ENCODE measurements at regions not wholly inside any gene's neighbourhood (a gene's known extent, or its start where the extent isn't known, plus 50 kb on each side); places are given as distances from the start of the nearest gene placed in this dataset.

GRCh38 chr3:141669434-141669833 lies 68.7 kb upstream of the RNF7 start:
- Mint-ChIP-seq H3K4me3 (no peak overlapping the region), H3K4me1 (peaks cover 4% of the 10 kb centered on the region), H3K27ac (no peak overlapping the region), H3K27me3 (ENCODE audit: insufficient read depth, low read depth, poor library complexity) (peaks cover 2% of the 10 kb centered on the region), H3K36me3 (ENCODE audit: low read depth) (peaks cover 26% of the 10 kb centered on the region), H3K9me3 (peaks cover 48% of the 10 kb centered on the region)
- Histone ChIP-seq H3K9me2 (ENCODE audit: insufficient read depth) (no peaks in the 10 kb centered on the region), H3K79me2 (replicated peaks; ENCODE audit: insufficient read depth) (no peaks in the 10 kb centered on the region), H4K20me1 (replicated peaks; ENCODE audit: insufficient read depth) (no peaks in the 10 kb centered on the region), H3K4me2 (no peak overlapping the region), H3K36me3 (ENCODE audit: insufficient read depth) (no peaks in the 10 kb centered on the region), H2AFZ (no peak overlapping the region), H3F3A (replicated peaks; ENCODE audit: low read depth) (no peaks in the 10 kb centered on the region), H3K27me3 (ENCODE audit: insufficient read depth) (no peaks in the 10 kb centered on the region), H3K27ac (ENCODE audit: low read depth) (no peak overlapping the region), H3K4me3 (no peak overlapping the region), H3K4me1 (ENCODE audit: insufficient read depth) (no peaks in the 10 kb centered on the region)
- TF ChIP-seq POLR2AphosphoS5 (IDR thresholded peaks at IDR 0.05; ENCODE audit: low read depth) (no peak), ZNF114 (CRISPR knock-in tag; IDR thresholded peaks at IDR 0.05) (no peak), NANOG (IDR thresholded peaks at IDR 0.05; ENCODE audit: borderline replicate concordance) (no peak), STAT1 (IDR thresholded peaks at IDR 0.05; ENCODE audit: unreplicated experiment) (no peak), CREB1 (CRISPR knock-in tag; IDR thresholded peaks at IDR 0.05; ENCODE audit: low read depth) (no peak), JUNB (IDR thresholded peaks at IDR 0.05; ENCODE audit: unreplicated experiment) (no peak), ETS1 (IDR thresholded peaks at IDR 0.05) (no peak)
- TF ChIP-seq, protein P1, sequence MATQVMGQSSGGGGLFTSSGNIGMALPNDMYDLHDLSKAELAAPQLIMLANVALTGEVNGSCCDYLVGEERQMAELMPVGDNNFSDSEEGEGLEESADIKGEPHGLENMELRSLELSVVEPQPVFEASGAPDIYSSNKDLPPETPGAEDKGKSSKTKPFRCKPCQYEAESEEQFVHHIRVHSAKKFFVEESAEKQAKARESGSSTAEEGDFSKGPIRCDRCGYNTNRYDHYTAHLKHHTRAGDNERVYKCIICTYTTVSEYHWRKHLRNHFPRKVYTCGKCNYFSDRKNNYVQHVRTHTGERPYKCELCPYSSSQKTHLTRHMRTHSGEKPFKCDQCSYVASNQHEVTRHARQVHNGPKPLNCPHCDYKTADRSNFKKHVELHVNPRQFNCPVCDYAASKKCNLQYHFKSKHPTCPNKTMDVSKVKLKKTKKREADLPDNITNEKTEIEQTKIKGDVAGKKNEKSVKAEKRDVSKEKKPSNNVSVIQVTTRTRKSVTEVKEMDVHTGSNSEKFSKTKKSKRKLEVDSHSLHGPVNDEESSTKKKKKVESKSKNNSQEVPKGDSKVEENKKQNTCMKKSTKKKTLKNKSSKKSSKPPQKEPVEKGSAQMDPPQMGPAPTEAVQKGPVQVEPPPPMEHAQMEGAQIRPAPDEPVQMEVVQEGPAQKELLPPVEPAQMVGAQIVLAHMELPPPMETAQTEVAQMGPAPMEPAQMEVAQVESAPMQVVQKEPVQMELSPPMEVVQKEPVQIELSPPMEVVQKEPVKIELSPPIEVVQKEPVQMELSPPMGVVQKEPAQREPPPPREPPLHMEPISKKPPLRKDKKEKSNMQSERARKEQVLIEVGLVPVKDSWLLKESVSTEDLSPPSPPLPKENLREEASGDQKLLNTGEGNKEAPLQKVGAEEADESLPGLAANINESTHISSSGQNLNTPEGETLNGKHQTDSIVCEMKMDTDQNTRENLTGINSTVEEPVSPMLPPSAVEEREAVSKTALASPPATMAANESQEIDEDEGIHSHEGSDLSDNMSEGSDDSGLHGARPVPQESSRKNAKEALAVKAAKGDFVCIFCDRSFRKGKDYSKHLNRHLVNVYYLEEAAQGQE (IDR thresholded peaks at IDR 0.05; ENCODE audit: unreplicated experiment): no peak
- DNase-seq (ENCODE audit: low spot score) (no peak), ATAC-seq (no peak)

DNA sequence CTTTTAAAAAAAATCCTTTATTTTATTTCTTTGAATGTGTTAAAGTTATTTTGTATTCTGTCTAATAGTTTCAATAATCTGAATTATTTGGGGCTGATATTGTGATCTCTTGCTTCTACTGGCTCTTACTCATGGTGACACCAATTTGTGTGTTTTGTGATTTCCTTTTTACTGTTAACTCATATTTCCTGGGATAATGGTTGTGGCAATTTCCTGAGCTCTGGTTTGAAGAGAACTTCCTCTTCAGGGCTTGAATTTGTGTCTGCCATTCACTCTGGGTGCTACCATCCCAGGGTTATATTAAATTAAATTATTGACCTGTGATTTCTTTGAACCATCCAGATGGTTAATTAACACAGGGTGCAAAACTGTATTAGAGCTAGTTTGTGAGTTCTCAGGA lies 60.4 kb upstream of the RNF7 start:
- Mint-ChIP-seq H3K4me3 (no peak overlapping the region), H3K27me3 (ENCODE audit: insufficient read depth, low read depth, poor library complexity) (no peaks in the 10 kb centered on the region), H3K9me3 (peaks cover 16% of the 10 kb centered on the region), H3K27ac (no peak overlapping the region), H3K36me3 (ENCODE audit: low read depth) (peaks cover 4% of the 10 kb centered on the region; the same call in 1 of the 3 replicates), H3K4me1 (peaks cover 14% of the 10 kb centered on the region)
- Histone ChIP-seq H3K79me2 (replicated peaks; ENCODE audit: insufficient read depth) (no peaks in the 10 kb centered on the region), H3K27me3 (ENCODE audit: insufficient read depth) (no peaks in the 10 kb centered on the region), H3F3A (replicated peaks; ENCODE audit: low read depth) (no peaks in the 10 kb centered on the region), H3K4me2 (no peak overlapping the region), H3K27ac (ENCODE audit: low read depth) (no peak overlapping the region), H2AFZ (no peak overlapping the region), H3K4me3 (no peak overlapping the region), H3K9me2 (ENCODE audit: insufficient read depth) (peaks cover 8% of the 10 kb centered on the region; the same call in 1 of the 2 replicates), H3K4me1 (ENCODE audit: insufficient read depth) (peaks cover 10% of the 10 kb centered on the region), H4K20me1 (replicated peaks; ENCODE audit: insufficient read depth) (no peaks in the 10 kb centered on the region), H3K36me3 (ENCODE audit: insufficient read depth) (no peaks in the 10 kb centered on the region)
- ATAC-seq (no peak), DNase-seq (ENCODE audit: low spot score) (no peak)
- no peak for TF ChIP-seq CREB1 (CRISPR knock-in tag; IDR thresholded peaks at IDR 0.05; ENCODE audit: low read depth)
- TF ChIP-seq JUNB (IDR thresholded peaks at IDR 0.05; ENCODE audit: unreplicated experiment): no peak
- no peak for TF ChIP-seq ZNF114 (CRISPR knock-in tag; IDR thresholded peaks at IDR 0.05)
- no peak for TF ChIP-seq POLR2AphosphoS5 (IDR thresholded peaks at IDR 0.05; ENCODE audit: low read depth)
- TF ChIP-seq ZNF462 (CRISPR knock-in tag; IDR thresholded peaks at IDR 0.05): no peak
- no peak for TF ChIP-seq ZNF331 (CRISPR knock-in tag; IDR thresholded peaks at IDR 0.05; ENCODE audit: low read depth)
- no peak for TF ChIP-seq EZH2phosphoT487 (IDR thresholded peaks at IDR 0.05; ENCODE audit: unreplicated experiment)

All from GM23338 (cell line).